ENCODE measurements at regions not wholly inside any gene's neighbourhood (a gene's known extent, or its start where the extent isn't known, plus 50 kb on each side); places are given as distances from the start of the nearest gene placed in this dataset.

DNA sequence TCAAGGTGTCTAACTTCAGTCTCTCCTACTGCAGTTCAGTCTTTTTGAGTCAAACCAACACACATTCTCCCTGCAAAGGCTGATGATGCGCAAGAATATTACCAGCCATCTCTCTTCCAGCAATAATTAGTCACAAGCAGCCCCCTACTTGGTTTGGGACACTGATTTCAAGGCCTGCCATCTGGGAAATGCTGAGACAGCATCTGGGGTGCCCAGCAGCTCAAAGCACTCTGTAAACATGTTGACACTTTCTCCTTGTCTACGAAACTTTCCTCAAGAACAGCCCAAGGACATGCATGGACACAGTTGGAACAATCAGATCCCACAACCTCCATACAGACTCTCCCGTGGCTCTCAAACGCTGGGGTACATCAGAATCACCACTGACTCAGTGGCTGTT lies 149.2 kb upstream of the RPL38 start:
- TF ChIP-seq, protein P1, sequence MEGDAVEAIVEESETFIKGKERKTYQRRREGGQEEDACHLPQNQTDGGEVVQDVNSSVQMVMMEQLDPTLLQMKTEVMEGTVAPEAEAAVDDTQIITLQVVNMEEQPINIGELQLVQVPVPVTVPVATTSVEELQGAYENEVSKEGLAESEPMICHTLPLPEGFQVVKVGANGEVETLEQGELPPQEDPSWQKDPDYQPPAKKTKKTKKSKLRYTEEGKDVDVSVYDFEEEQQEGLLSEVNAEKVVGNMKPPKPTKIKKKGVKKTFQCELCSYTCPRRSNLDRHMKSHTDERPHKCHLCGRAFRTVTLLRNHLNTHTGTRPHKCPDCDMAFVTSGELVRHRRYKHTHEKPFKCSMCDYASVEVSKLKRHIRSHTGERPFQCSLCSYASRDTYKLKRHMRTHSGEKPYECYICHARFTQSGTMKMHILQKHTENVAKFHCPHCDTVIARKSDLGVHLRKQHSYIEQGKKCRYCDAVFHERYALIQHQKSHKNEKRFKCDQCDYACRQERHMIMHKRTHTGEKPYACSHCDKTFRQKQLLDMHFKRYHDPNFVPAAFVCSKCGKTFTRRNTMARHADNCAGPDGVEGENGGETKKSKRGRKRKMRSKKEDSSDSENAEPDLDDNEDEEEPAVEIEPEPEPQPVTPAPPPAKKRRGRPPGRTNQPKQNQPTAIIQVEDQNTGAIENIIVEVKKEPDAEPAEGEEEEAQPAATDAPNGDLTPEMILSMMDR (IDR thresholded peaks at IDR 0.05), result no peak
- TF ChIP-seq EZH2 (IDR thresholded peaks at IDR 0.05) (no peak), EZH2phosphoT487 (IDR thresholded peaks at IDR 0.05) (no peak)

All from neural progenitor cell (in vitro differentiated cells).